Hepatocyte (in vitro differentiated cells): ENCODE measurements at regions not wholly inside any gene's neighbourhood (a gene's known extent, or its start where the extent isn't known, plus 50 kb on each side); places are given as distances from the start of the nearest gene placed in this dataset.

Source experiments
- DNase-seq: peaks from one replicate; pipeline ENCODE4 v3.0.0-alpha.2; 2016; ENCODE audit warnings: low spot score
- H2AFZ ChIP-seq: fragments of 200-600 bp; sonication (generic); 2 replicates; pipeline ENCODE4 v1.6.0; 2016; ENCODE audit warnings: antibody characterized with exemption, mild to moderate bottlenecking
- H3K27ac ChIP-seq: fragments of 200-600 bp; sonication (generic); 2 replicates; pipeline ENCODE4 v1.5.1; 2016; ENCODE audit warnings: mild to moderate bottlenecking
- H3K27me3 ChIP-seq: fragments of 200-600 bp; sonication (generic); 2 replicates; pipeline ENCODE4 v1.6.1; 2016
- H3K36me3 ChIP-seq: fragments of 200-600 bp; sonication (generic); replicated peaks from 2 replicates; pipeline ENCODE4 v1.5.1; 2016; ENCODE audit warnings: low read depth; ENCODE audit not compliant: insufficient read depth
- H3K4me1 ChIP-seq: fragments of 200-600 bp; sonication (generic); 2 replicates; pipeline ENCODE4 v1.5.1; 2016; ENCODE audit warnings: mild to moderate bottlenecking, moderate library complexity; ENCODE audit not compliant: insufficient read depth
- H3K4me2 ChIP-seq: fragments of 200-600 bp; sonication (generic); 2 replicates; pipeline ENCODE4 v1.6.0; 2016
- H3K4me3 ChIP-seq: fragments of 200-600 bp; sonication (generic); 2 replicates; pipeline ENCODE4 v1.5.1; 2016; ENCODE audit warnings: mild to moderate bottlenecking
- H3K79me2 ChIP-seq: fragments of 200-600 bp; sonication (generic); 2 replicates; pipeline ENCODE4 v1.6.0; 2017; ENCODE audit warnings: mild to moderate bottlenecking
- H3K9me2 ChIP-seq: fragments of 200-600 bp; sonication (generic); replicated peaks from 2 replicates; pipeline ENCODE4 v1.6.0; 2017; ENCODE audit warnings: mild to moderate bottlenecking; ENCODE audit not compliant: insufficient read depth
- H3K9me3 ChIP-seq: fragments of 200-600 bp; sonication (generic); 2 replicates; pipeline ENCODE4 v1.5.1; 2016; ENCODE audit warnings: low read depth, mild to moderate bottlenecking
- H4K20me1 ChIP-seq: fragments of 200-600 bp; sonication (generic); 2 replicates; pipeline ENCODE4 v1.6.0; 2016; ENCODE audit warnings: mild to moderate bottlenecking; ENCODE audit not compliant: insufficient read depth, poor library complexity, severe bottlenecking
- EZH2 ChIP-seq: fragments of 200-600 bp; sonication (generic); IDR thresholded peaks from 2 replicates; pipeline ENCODE4 v1.6.1; 2016; ENCODE audit warnings: antibody characterized with exemption, mild to moderate bottlenecking, borderline replicate concordance
- EZH2phosphoT487 ChIP-seq: fragments of 200-600 bp; sonication (generic); IDR thresholded peaks from one replicate; pipeline ENCODE4 v1.6.1; 2018; ENCODE audit warnings: antibody characterized with exemption, mild to moderate bottlenecking, low read depth, moderate library complexity; ENCODE audit not compliant: unreplicated experiment, severe bottlenecking
- WGBS: methylation state at CpG from one replicate; pipeline ENCODE4 v1.1.6; 2016; ENCODE audit warnings: low lambda C conversion rate; ENCODE audit errors: missing lambda C conversion rate; 5-methylcytosine and 5-hydroxymethylcytosine counted together
- TF ChIP-seq, protein P1 (sequence below): fragments of 200-600 bp; sonication (generic); IDR thresholded peaks from 2 replicates; pipeline ENCODE4 v1.5.1; 2016; ENCODE audit warnings: antibody characterized with exemption, mild to moderate bottlenecking; ENCODE audit not compliant: poor library complexity

DNA sequence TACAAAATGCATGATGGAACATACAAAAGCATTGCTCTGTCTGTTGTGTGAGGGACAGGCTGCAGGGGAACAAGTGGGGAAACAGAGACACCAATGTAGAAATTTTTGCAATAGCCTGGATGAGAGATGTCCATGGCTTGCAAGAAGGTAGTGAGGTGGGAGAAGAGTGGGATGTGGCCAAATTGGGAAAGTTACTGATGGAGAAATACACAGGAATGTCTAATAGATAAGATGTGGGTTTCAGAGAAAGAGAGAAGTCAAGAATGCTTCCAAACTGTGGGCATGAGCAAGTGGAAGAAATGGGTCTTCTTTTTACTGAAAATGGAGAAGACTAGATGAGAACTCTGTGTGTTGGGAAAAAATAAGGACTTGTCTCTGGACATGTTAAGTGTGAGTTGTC lies 592.7 kb downstream of the TNS3 start:
- no peak overlapping the region for H3K27ac ChIP-seq
- H3K79me2 ChIP-seq = no peaks in the 10 kb centered on the region
- TF ChIP-seq EZH2 (no peak), EZH2phosphoT487 (no peak)
- TF ChIP-seq, protein P1, sequence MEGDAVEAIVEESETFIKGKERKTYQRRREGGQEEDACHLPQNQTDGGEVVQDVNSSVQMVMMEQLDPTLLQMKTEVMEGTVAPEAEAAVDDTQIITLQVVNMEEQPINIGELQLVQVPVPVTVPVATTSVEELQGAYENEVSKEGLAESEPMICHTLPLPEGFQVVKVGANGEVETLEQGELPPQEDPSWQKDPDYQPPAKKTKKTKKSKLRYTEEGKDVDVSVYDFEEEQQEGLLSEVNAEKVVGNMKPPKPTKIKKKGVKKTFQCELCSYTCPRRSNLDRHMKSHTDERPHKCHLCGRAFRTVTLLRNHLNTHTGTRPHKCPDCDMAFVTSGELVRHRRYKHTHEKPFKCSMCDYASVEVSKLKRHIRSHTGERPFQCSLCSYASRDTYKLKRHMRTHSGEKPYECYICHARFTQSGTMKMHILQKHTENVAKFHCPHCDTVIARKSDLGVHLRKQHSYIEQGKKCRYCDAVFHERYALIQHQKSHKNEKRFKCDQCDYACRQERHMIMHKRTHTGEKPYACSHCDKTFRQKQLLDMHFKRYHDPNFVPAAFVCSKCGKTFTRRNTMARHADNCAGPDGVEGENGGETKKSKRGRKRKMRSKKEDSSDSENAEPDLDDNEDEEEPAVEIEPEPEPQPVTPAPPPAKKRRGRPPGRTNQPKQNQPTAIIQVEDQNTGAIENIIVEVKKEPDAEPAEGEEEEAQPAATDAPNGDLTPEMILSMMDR = no peak
- H3K4me2 ChIP-seq = no peak overlapping the region
- H4K20me1 ChIP-seq = no peaks in the 10 kb centered on the region
- H3K4me1 ChIP-seq = no peaks in the 10 kb centered on the region
- no peaks in the 10 kb centered on the region for H3K27me3 ChIP-seq
- no peak for DNase-seq
- H2AFZ ChIP-seq = no peak overlapping the region
- no peaks in the 10 kb centered on the region for H3K9me2 ChIP-seq
- no peaks in the 10 kb centered on the region for H3K9me3 ChIP-seq
- H3K4me3 ChIP-seq = no peak overlapping the region
- H3K36me3 ChIP-seq = no peaks in the 10 kb centered on the region

DNA sequence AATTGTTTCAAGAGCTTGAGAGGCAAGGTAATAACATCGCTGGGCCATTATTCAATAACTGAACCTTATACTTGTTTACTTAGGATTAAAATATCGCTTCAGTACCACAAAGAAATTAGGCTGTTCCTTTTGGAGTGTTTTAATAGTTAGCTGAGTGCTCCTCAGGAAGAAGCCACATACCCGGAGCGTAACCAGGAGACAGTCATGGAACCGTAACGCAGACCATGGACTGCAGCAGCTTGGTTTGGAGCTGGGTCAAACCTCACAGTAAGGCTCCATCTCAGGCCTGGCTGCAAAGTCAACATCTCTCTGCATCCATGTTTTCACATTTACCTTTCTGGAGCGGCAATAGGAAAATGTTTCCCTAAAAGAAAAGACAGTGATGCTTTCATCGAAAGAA lies 599.0 kb downstream of the TNS3 start:
- Histone ChIP-seq H3K4me2 (no peak overlapping the region), H3K27me3 (no peaks in the 10 kb centered on the region), H4K20me1 (no peaks in the 10 kb centered on the region), H3K79me2 (no peaks in the 10 kb centered on the region), H3K4me3 (no peak overlapping the region), H3K27ac (no peak overlapping the region), H3K9me3 (no peaks in the 10 kb centered on the region), H3K4me1 (no peaks in the 10 kb centered on the region), H2AFZ (no peak overlapping the region), H3K9me2 (no peaks in the 10 kb centered on the region), H3K36me3 (no peaks in the 10 kb centered on the region)
- no peak for DNase-seq
- 90% methylated on average over 8 of the region's 8 CpGs for WGBS
- TF ChIP-seq, protein P1 = no peak
- no peak for TF ChIP-seq EZH2
- TF ChIP-seq EZH2phosphoT487 = no peak

DNA sequence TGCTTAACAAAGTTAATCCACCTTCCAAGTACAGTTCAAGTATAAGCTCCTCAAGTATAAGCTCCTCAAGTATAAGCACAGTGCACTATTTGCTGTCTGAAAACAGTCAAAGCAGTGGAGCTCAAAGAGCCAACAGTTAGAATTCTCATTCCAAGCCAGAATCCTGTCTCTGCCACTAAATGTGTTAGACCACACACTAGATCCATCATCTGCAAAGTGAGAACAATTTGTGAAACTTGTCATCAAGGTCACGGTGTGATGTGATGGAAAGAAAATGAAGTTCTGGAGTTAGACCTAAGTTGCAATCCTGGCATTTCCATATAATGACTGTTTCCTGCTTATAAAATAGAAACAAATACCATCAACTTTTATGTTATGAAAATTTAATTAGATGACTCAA lies 602.5 kb downstream of the TNS3 start:
- Histone ChIP-seq H3K79me2 (no peaks in the 10 kb centered on the region), H3K4me2 (no peak overlapping the region), H3K27me3 (no peaks in the 10 kb centered on the region), H3K4me3 (no peak overlapping the region), H3K9me2 (no peaks in the 10 kb centered on the region), H2AFZ (no peak overlapping the region), H3K4me1 (no peaks in the 10 kb centered on the region), H3K36me3 (no peaks in the 10 kb centered on the region), H3K9me3 (no peaks in the 10 kb centered on the region), H3K27ac (no peak overlapping the region), H4K20me1 (no peaks in the 10 kb centered on the region)
- 90% methylated on average over 1 of the region's 1 CpG for WGBS
- TF ChIP-seq, protein P1 = no peak
- TF ChIP-seq EZH2phosphoT487 (no peak), EZH2 (no peak)
- DNase-seq = no peak

GRCh38 chr7:46975493-46975892 lies 606.4 kb downstream of the TNS3 start:
- 92% methylated on average over 2 of the region's 2 CpGs for WGBS
- Histone ChIP-seq H3K36me3 (no peaks in the 10 kb centered on the region), H3K4me2 (no peak overlapping the region), H4K20me1 (no peaks in the 10 kb centered on the region), H3K27me3 (no peaks in the 10 kb centered on the region), H3K27ac (no peak overlapping the region), H3K79me2 (no peaks in the 10 kb centered on the region), H3K9me3 (no peaks in the 10 kb centered on the region), H2AFZ (no peak overlapping the region), H3K4me3 (no peak overlapping the region), H3K4me1 (no peaks in the 10 kb centered on the region), H3K9me2 (no peaks in the 10 kb centered on the region)
- no peak for DNase-seq
- TF ChIP-seq, protein P1 = no peak
- no peak for TF ChIP-seq EZH2phosphoT487
- TF ChIP-seq EZH2 = no peak
